ENCODE measurements at regions not wholly inside any gene's neighbourhood (a gene's known extent, or its start where the extent isn't known, plus 50 kb on each side); places are given as distances from the start of the nearest gene placed in this dataset.
A peak's percentile ranks its signal among the peaks of the same experiment; 100 is the strongest.

DNA sequence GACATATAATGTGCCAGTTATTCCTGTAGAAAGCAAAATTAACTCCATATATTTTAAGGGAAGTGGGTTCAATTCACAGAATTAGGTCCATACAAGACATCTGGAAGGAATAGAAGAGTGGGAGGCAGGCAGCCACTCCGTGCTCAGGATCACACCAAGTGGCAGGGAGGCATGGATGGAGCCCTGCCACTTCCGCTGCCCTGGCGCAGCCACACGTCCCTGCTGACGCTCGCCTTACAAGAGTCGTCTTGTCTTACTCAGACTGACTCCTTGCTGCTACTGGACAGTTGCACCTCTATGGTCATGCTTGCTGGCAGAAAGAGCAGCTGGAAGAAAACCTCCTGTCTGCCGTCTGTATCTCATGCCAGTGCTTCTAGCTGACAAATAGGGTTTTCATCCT is 579.9 kb upstream of the POM121L12 start:
- H4K20me1 ChIP-seq (ENCODE audit: insufficient read depth, low read length), result no peaks in the 10 kb centered on the region
- TF ChIP-seq, protein P1, sequence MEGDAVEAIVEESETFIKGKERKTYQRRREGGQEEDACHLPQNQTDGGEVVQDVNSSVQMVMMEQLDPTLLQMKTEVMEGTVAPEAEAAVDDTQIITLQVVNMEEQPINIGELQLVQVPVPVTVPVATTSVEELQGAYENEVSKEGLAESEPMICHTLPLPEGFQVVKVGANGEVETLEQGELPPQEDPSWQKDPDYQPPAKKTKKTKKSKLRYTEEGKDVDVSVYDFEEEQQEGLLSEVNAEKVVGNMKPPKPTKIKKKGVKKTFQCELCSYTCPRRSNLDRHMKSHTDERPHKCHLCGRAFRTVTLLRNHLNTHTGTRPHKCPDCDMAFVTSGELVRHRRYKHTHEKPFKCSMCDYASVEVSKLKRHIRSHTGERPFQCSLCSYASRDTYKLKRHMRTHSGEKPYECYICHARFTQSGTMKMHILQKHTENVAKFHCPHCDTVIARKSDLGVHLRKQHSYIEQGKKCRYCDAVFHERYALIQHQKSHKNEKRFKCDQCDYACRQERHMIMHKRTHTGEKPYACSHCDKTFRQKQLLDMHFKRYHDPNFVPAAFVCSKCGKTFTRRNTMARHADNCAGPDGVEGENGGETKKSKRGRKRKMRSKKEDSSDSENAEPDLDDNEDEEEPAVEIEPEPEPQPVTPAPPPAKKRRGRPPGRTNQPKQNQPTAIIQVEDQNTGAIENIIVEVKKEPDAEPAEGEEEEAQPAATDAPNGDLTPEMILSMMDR (IDR thresholded peaks at IDR 0.05; ENCODE audit: low read length), result no peak
- TF ChIP-seq EZH2 (IDR thresholded peaks at IDR 0.05; ENCODE audit: borderline replicate concordance, low read length), result no peak

DNA sequence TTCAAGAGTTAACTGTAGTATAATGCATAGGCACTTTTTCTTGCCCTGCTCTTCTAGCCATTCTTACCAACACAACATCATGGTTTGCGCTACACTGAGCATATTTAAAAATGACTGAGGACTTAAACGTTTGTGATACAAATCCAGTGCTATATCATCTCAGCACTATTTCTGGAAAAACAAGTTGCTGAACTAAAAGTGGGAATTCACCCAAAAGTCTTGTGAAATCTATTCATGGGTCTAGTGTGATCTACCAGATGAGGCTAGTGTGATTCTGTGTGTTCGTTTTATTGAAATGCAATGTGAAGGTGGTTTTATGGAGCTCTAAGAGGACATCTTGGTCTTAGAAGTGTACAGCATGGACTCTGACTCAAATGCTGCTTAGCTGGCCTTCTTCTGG is 584.6 kb upstream of the POM121L12 start:
- H3K27ac ChIP-seq (ENCODE audit: low read depth, low read length, poor library complexity, severe bottlenecking), result peak overlapping the region; percentile 63
- H3F3A ChIP-seq (ENCODE audit: insufficient read depth, low read length), result no peaks in the 10 kb centered on the region
- no peak overlapping the region for H3K4me2 ChIP-seq (ENCODE audit: low read length)
- 0 out of 2 replicates have a peak overlapping the region, but pooled peaks have one; percentile 5 for H2AFZ ChIP-seq (ENCODE audit: low read length)
- H3K9me2 ChIP-seq (ENCODE audit: low read depth, low read length), result no peaks in the 10 kb centered on the region
- H3K79me2 ChIP-seq (ENCODE audit: insufficient read depth, low read length), result no peaks in the 10 kb centered on the region
- H3K4me1 ChIP-seq (ENCODE audit: insufficient read depth, low read length, severe bottlenecking), result peaks cover 34% of the 10 kb centered on the region
- no peaks in the 10 kb centered on the region for H3K36me3 ChIP-seq (ENCODE audit: insufficient read depth, low read length)
- no peak for TF ChIP-seq EZH2 (IDR thresholded peaks at IDR 0.05; ENCODE audit: borderline replicate concordance, low read length)
- TF ChIP-seq, protein P1 (IDR thresholded peaks at IDR 0.05; ENCODE audit: low read length), result no peak
- H3K9me3 ChIP-seq (ENCODE audit: low read length), result peaks cover 20% of the 10 kb centered on the region
- no peaks in the 10 kb centered on the region for H3K27me3 ChIP-seq (ENCODE audit: insufficient read depth, low read length)
- no peaks in the 10 kb centered on the region for H4K20me1 ChIP-seq (ENCODE audit: insufficient read depth, low read length)
- H3K4me3 ChIP-seq (ENCODE audit: low read depth, low read length, poor library complexity, severe bottlenecking), result no peak overlapping the region
- H3K9ac ChIP-seq (ENCODE audit: low read length), result peak overlapping the region; percentile 1; the same call in 1 of the 2 replicates

More for the DNA sequence above, 579.9 kb upstream of the POM121L12 start:
- Histone ChIP-seq H3K9me2 (ENCODE audit: low read depth, low read length) (no peaks in the 10 kb centered on the region), H3K36me3 (ENCODE audit: insufficient read depth, low read length) (peaks cover 7% of the 10 kb centered on the region; the same call in 1 of the 2 replicates), H3K79me2 (ENCODE audit: insufficient read depth, low read length) (no peaks in the 10 kb centered on the region), H3K4me2 (ENCODE audit: low read length) (no peak overlapping the region), H3F3A (ENCODE audit: insufficient read depth, low read length) (no peaks in the 10 kb centered on the region), H3K9ac (ENCODE audit: low read length) (no peak overlapping the region), H3K9me3 (ENCODE audit: low read length) (peaks cover 20% of the 10 kb centered on the region), H3K4me1 (ENCODE audit: insufficient read depth, low read length, severe bottlenecking) (peaks cover 20% of the 10 kb centered on the region), H3K27me3 (ENCODE audit: insufficient read depth, low read length) (no peaks in the 10 kb centered on the region), H2AFZ (ENCODE audit: low read length) (no peak overlapping the region), H3K4me3 (ENCODE audit: low read depth, low read length, poor library complexity, severe bottlenecking) (no peak overlapping the region), H3K27ac (ENCODE audit: low read depth, low read length, poor library complexity, severe bottlenecking) (no peak overlapping the region)

DNA sequence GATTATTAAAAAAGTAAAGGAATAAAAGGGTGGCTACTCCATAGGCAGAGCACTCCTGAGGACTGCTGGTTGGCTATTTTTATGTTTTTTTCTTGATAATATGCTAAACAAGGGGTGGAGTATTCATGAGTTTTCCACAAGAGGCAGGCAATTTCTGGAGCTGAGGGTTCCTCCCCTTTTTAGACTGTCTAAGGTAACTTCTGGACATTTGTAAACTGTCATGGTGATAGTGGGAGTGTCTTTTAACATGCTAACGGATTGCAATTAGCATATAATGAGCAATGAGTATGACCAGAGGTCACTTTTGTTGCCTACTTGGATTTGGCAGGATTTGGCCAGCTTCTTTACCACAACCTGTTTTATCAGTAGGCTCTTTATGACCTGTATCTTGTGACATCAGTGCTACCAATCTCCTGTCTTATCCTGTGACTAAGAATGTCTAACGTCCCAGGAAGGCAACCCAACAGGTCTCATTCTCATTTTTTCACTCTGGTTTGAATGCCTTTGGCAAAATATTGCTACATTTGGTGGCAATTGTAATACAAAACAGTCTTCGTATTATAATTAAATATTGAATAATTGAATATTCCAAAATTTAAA is 587.8 kb upstream of the POM121L12 start:
- no peak overlapping the region for H2AFZ ChIP-seq (ENCODE audit: low read length)
- H3K4me2 ChIP-seq (ENCODE audit: low read length), result no peak overlapping the region
- H3K79me2 ChIP-seq (ENCODE audit: insufficient read depth, low read length), result no peaks in the 10 kb centered on the region
- TF ChIP-seq EZH2 (IDR thresholded peaks at IDR 0.05; ENCODE audit: borderline replicate concordance, low read length), result no peak
- TF ChIP-seq, protein P1 (IDR thresholded peaks at IDR 0.05; ENCODE audit: low read length), result no peak
- H4K20me1 ChIP-seq (ENCODE audit: insufficient read depth, low read length), result no peaks in the 10 kb centered on the region
- H3K4me1 ChIP-seq (ENCODE audit: insufficient read depth, low read length, severe bottlenecking), result peaks cover 34% of the 10 kb centered on the region
- H3K36me3 ChIP-seq (ENCODE audit: insufficient read depth, low read length), result no peaks in the 10 kb centered on the region
- H3K27ac ChIP-seq (ENCODE audit: low read depth, low read length, poor library complexity, severe bottlenecking), result no peak overlapping the region
- H3K27me3 ChIP-seq (ENCODE audit: insufficient read depth, low read length), result no peaks in the 10 kb centered on the region
- peaks cover 8% of the 10 kb centered on the region; the same call in 1 of the 2 replicates for H3F3A ChIP-seq (ENCODE audit: insufficient read depth, low read length)
- no peak overlapping the region for H3K4me3 ChIP-seq (ENCODE audit: low read depth, low read length, poor library complexity, severe bottlenecking)
- peaks cover 20% of the 10 kb centered on the region for H3K9me3 ChIP-seq (ENCODE audit: low read length)
- H3K9me2 ChIP-seq (ENCODE audit: low read depth, low read length), result no peaks in the 10 kb centered on the region
- no peak overlapping the region for H3K9ac ChIP-seq (ENCODE audit: low read length)

Measured in OCI-LY1 (cell line).